ENCODE measurements at regions not wholly inside any gene's neighbourhood (a gene's known extent, or its start where the extent isn't known, plus 50 kb on each side); places are given as distances from the start of the nearest gene placed in this dataset.

- no peak for DNase-seq
Observed at GRCh38 chr21:22200378-22201092, 1202.3 kb downstream of the NCAM2 start.

- DNase-seq, result no peak
Observed at GRCh38 chr21:22201126-22201525, 1202.9 kb downstream of the NCAM2 start.

- no peak for DNase-seq
Observed at GRCh38 chr21:22201669-22202068, 1203.5 kb downstream of the NCAM2 start.

- DNase-seq, result no peak
Observed at GRCh38 chr21:22209304-22209700, 1211.1 kb downstream of the NCAM2 start.

- DNase-seq, result no peak
Observed at GRCh38 chr21:22211943-22212342, 1213.7 kb downstream of the NCAM2 start.

GRCh38 chr21:22223385-22223784 lies 1225.2 kb downstream of the NCAM2 start:
- no peak for DNase-seq

- DNase-seq, result no peak
Observed at GRCh38 chr21:22224261-22224660, 1226.1 kb downstream of the NCAM2 start.

GRCh38 chr21:22225299-22225698 lies 1227.1 kb downstream of the NCAM2 start:
- no peak for DNase-seq

GRCh38 chr21:22231013-22231412 lies 1232.8 kb downstream of the NCAM2 start:
- DNase-seq, result no peak

- no peak for DNase-seq
Observed at GRCh38 chr21:22235866-22236590, 1237.8 kb downstream of the NCAM2 start.

GRCh38 chr21:22244516-22244915 lies 1246.3 kb downstream of the NCAM2 start:
- DNase-seq, result no peak

GRCh38 chr21:22250355-22250754 lies 1252.1 kb downstream of the NCAM2 start:
- DNase-seq, result no peak

GRCh38 chr21:22253761-22254160 lies 1255.6 kb downstream of the NCAM2 start:
- no peak for DNase-seq

- DNase-seq, result no peak
Observed at GRCh38 chr21:22258821-22259220, 1260.6 kb downstream of the NCAM2 start.

- no peak for DNase-seq
Observed at GRCh38 chr21:22260274-22260673, 1262.1 kb downstream of the NCAM2 start.

- DNase-seq, result no peak
Observed at GRCh38 chr21:22263890-22264289, 1265.7 kb downstream of the NCAM2 start.

- no peak for DNase-seq
Observed at GRCh38 chr21:22277341-22277740, 1279.1 kb downstream of the NCAM2 start.

GRCh38 chr21:22278366-22278765 lies 1280.2 kb downstream of the NCAM2 start:
- DNase-seq, result no peak

GRCh38 chr21:22280851-22281250 lies 1282.6 kb downstream of the NCAM2 start:
- no peak for DNase-seq

GRCh38 chr21:22288885-22289499 lies 1290.8 kb downstream of the NCAM2 start:
- DNase-seq, result no peak

GRCh38 chr21:22292144-22292543 lies 1293.9 kb downstream of the NCAM2 start:
- no peak for DNase-seq

- no peak for DNase-seq
Observed at GRCh38 chr21:22297575-22297974, 1299.4 kb downstream of the NCAM2 start.

GRCh38 chr21:22311741-22312462 lies 1313.7 kb downstream of the NCAM2 start:
- DNase-seq, result no peak
